Mesothelial cell of epicardium (in vitro differentiated cells): ENCODE measurements at regions not wholly inside any gene's neighbourhood (a gene's known extent, or its start where the extent isn't known, plus 50 kb on each side); places are given as distances from the start of the nearest gene placed in this dataset.

Experiments used
- DNase-seq, 2 experiments: peaks; one replicate each; pipeline ENCODE4 v3.0.0; 2021; ENCODE audit warnings: low spot score in 2 of 2; ENCODE audit not compliant: unreplicated experiment in 2 of 2
- H3K27ac Mint-ChIP-seq: 2 replicates; pipeline ENCODE4 v1.8.0; 2021; ENCODE audit warnings: mixed read lengths
- H3K27me3 Mint-ChIP-seq: 2 replicates; pipeline ENCODE4 v1.8.0; 2021; ENCODE audit warnings: low read depth, mixed read lengths
- H3K36me3 Mint-ChIP-seq: 2 replicates; pipeline ENCODE4 v1.8.0; 2021; ENCODE audit warnings: mixed read lengths
- H3K4me1 Mint-ChIP-seq: 2 replicates; pipeline ENCODE4 v1.8.0; 2021; ENCODE audit warnings: mixed read lengths
- H3K4me3 Mint-ChIP-seq: 2 replicates; pipeline ENCODE4 v1.8.0; 2021; ENCODE audit warnings: mild to moderate bottlenecking, moderate library complexity, mixed read lengths
- H3K9me3 Mint-ChIP-seq: 2 replicates; pipeline ENCODE4 v1.8.0; 2021; ENCODE audit warnings: mixed read lengths
- CTCF ChIP-seq: fragments of 200-600 bp; sonication (generic); IDR thresholded peaks from one replicate; pipeline ENCODE4 v1.5.0; 2021; ENCODE audit warnings: antibody characterized with exemption; ENCODE audit not compliant: unreplicated experiment

GRCh38 chr9:113822315-113822714 lies 53.8 kb upstream of the ZNF618 start:
- H3K27me3 Mint-ChIP-seq = peaks cover 67% of the 10 kb centered on the region
- no peaks in the 10 kb centered on the region for H3K36me3 Mint-ChIP-seq
- no peak overlapping the region for H3K4me3 Mint-ChIP-seq
- H3K27ac Mint-ChIP-seq = no peak overlapping the region
- H3K4me1 Mint-ChIP-seq = no peaks in the 10 kb centered on the region
- peaks cover 32% of the 10 kb centered on the region for H3K9me3 Mint-ChIP-seq
- DNase-seq = no peak
- TF ChIP-seq CTCF = no peak

- no peak for DNase-seq
- no peak overlapping the region for H3K27ac Mint-ChIP-seq
- no peak for TF ChIP-seq CTCF
- peaks cover 59% of the 10 kb centered on the region for H3K27me3 Mint-ChIP-seq
- peaks cover 29% of the 10 kb centered on the region for H3K9me3 Mint-ChIP-seq
- no peaks in the 10 kb centered on the region for H3K4me1 Mint-ChIP-seq
- no peak overlapping the region for H3K4me3 Mint-ChIP-seq
- H3K36me3 Mint-ChIP-seq = no peaks in the 10 kb centered on the region
These were observed 52.7 kb upstream of the ZNF618 start for GRCh38 chr9:113823421-113823820.
